ENCODE measurements at regions not wholly inside any gene's neighbourhood (a gene's known extent, or its start where the extent isn't known, plus 50 kb on each side); places are given as distances from the start of the nearest gene placed in this dataset.

DNA sequence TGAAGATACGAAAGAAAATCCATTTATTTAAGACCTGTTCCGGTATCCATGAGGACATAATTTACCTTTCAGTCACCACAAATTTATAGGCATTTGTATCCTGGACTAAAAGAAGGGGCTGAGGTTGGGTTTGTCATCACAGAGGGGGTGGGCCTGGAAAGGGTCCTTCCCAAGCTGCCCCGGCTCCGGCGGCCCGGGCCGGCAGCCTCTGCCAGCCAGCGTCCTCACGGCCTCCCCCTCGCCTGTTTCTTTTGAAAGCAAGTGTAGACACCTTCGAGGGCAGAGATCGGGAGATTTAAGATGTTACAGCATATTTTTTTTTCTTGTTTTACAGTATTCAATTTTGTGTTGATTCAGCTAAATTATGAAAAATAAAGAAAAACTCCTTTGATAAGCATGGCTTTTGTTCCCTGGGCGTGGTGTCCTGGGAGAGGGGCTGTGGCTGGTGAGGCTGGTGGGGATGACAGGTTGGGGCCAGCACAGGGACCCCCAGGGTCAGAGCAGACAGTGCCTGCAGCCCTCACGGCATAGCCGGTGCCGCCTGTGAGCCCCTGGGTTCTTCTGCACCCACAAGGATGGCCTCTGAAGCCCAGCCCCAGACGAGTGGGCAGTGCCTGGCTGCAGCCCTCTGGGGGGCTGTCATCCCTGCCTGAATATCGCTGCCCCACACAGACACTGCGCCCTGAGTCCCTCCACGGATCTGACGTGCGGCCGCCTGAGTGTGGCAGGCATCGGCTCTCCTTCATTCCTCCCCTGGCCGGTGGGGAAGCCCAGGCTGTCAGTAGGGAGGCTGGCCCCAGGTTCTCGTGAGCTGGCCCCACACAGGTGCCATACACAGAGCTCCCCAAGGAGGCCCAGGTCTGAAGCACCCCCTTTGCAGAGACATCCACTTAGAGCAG, 1075.9 kb downstream of the BRD1 start:
- DNase-seq (ENCODE audit: low spot score) (no peak), ATAC-seq (ENCODE audit: low read depth) (no peak)
- TF ChIP-seq, protein P1, sequence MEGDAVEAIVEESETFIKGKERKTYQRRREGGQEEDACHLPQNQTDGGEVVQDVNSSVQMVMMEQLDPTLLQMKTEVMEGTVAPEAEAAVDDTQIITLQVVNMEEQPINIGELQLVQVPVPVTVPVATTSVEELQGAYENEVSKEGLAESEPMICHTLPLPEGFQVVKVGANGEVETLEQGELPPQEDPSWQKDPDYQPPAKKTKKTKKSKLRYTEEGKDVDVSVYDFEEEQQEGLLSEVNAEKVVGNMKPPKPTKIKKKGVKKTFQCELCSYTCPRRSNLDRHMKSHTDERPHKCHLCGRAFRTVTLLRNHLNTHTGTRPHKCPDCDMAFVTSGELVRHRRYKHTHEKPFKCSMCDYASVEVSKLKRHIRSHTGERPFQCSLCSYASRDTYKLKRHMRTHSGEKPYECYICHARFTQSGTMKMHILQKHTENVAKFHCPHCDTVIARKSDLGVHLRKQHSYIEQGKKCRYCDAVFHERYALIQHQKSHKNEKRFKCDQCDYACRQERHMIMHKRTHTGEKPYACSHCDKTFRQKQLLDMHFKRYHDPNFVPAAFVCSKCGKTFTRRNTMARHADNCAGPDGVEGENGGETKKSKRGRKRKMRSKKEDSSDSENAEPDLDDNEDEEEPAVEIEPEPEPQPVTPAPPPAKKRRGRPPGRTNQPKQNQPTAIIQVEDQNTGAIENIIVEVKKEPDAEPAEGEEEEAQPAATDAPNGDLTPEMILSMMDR (IDR thresholded peaks at IDR 0.05; ENCODE audit: poor library complexity, severe bottlenecking): no peak
- H3K36me3 ChIP-seq (ENCODE audit: low read depth): no peaks in the 10 kb centered on the region
- no peak overlapping the region for H3K27ac ChIP-seq (ENCODE audit: poor library complexity, severe bottlenecking)
- no peaks in the 10 kb centered on the region for H3K4me1 ChIP-seq (ENCODE audit: insufficient read depth, poor library complexity, severe bottlenecking)
- no peak overlapping the region for H3K4me3 ChIP-seq (ENCODE audit: severe bottlenecking)
- H3K27me3 ChIP-seq (ENCODE audit: insufficient read depth, poor library complexity, severe bottlenecking): no peaks in the 10 kb centered on the region
- no peaks in the 10 kb centered on the region for H3K9me3 ChIP-seq (ENCODE audit: severe bottlenecking)

DNA sequence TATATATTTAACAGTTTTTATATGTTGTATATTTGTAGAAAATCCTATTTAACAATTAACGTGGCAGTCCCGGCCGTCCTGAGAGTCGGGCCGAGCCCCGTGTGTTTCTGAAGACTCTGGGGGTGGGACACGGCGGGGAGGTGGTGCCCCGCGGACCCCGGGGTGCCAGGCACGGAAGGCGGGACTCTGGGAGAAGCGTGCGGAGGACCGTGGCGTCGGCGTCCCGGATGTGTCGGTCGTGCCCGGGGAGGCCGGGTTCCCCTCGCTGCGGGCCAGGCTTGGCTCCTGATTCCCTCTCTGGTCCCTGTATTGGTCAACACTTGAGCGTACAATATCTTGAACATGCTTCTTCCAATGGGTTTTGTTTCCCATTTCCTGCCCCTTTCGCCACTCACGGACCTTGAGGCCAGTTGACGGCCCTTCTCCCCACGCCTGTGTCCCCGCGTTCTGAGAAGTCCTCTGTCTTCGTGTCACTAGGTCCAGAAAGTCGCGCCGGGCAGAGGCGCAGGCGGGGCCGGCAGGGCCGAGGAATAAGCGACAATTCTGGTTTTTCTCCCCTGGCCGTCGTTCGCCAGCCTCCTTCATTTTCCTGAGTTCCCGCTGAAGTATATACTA, 1076.7 kb downstream of the BRD1 start:
- H3K27me3 ChIP-seq (ENCODE audit: insufficient read depth, poor library complexity, severe bottlenecking): no peaks in the 10 kb centered on the region
- ATAC-seq (ENCODE audit: low read depth): no peak

DNA sequence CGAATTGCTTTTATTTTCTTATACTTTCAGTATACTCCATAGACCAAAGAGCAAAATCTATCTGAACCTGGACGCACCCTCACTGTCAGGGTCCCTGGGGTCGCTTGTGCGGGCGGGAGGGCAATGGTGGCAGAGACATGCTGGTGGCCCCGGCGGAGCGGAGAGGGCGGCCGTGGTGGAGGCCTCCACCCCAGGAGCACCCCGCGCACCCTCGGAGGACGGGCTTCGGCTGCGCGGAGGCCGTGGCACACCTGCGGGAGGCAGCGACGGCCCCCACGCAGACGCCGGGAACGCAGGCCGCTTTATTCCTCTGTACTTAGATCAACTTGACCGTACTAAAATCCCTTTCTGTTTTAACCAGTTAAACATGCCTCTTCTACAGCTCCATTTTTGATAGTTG, 1077.4 kb downstream of the BRD1 start:
- DNase-seq (ENCODE audit: low spot score) (no peak), ATAC-seq (ENCODE audit: low read depth) (no peak)
- TF ChIP-seq, protein P1 (IDR thresholded peaks at IDR 0.05; ENCODE audit: poor library complexity, severe bottlenecking): no peak

More for the DNA sequence above, 1076.7 kb downstream of the BRD1 start:
- Histone ChIP-seq H3K4me1 (ENCODE audit: insufficient read depth, poor library complexity, severe bottlenecking) (no peaks in the 10 kb centered on the region), H3K27ac (ENCODE audit: poor library complexity, severe bottlenecking) (no peak overlapping the region), H3K36me3 (ENCODE audit: low read depth) (no peaks in the 10 kb centered on the region), H3K4me3 (ENCODE audit: severe bottlenecking) (no peak overlapping the region), H3K9me3 (ENCODE audit: severe bottlenecking) (no peaks in the 10 kb centered on the region)
- no peak for DNase-seq (ENCODE audit: low spot score)
- TF ChIP-seq, protein P1 (IDR thresholded peaks at IDR 0.05; ENCODE audit: poor library complexity, severe bottlenecking): no peak

DNA sequence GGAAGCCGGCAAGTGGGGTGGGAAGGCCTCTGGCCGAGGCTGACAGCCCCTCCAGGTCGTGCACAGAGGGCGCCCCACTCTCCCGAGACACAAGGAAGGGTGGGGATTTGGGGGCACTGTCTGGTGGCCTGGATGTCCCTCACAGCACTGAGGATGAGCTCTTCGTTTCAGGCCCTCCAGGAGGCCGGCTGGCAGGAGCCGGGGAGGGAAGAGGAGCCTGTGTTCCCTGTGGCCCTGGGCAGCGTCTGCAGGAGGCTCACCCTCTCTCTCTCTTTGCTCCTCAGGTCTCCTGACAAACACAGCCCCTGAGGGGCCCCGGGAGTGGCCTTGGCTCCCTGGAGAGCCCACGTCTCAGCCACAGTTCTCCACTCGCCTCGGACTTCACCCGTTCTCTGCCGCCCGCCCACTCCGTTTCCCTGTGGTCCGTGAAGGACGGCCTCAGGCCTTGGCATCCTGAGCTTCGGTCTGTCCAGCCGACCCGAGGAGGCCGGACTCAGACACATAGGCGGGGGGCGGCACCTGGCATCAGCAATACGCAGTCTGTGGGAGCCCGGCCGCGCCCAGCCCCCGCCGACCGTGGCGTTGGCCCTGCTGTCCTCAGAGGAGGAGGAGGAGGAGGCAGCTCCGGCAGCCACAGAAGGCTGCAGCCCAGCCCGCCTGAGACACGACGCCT, 1078.0 kb downstream of the BRD1 start:
- TF ChIP-seq, protein P1 (IDR thresholded peaks at IDR 0.05; ENCODE audit: poor library complexity, severe bottlenecking): no peak
- Histone ChIP-seq H3K27ac (ENCODE audit: poor library complexity, severe bottlenecking) (no peak overlapping the region), H3K9me3 (ENCODE audit: severe bottlenecking) (no peaks in the 10 kb centered on the region), H3K4me3 (ENCODE audit: severe bottlenecking) (no peak overlapping the region), H3K36me3 (ENCODE audit: low read depth) (no peaks in the 10 kb centered on the region), H3K4me1 (ENCODE audit: insufficient read depth, poor library complexity, severe bottlenecking) (no peaks in the 10 kb centered on the region), H3K27me3 (ENCODE audit: insufficient read depth, poor library complexity, severe bottlenecking) (no peaks in the 10 kb centered on the region)
- no peak for ATAC-seq (ENCODE audit: low read depth)
- no peak for DNase-seq (ENCODE audit: low spot score)

More for the DNA sequence above, 1077.4 kb downstream of the BRD1 start:
- Histone ChIP-seq H3K9me3 (ENCODE audit: severe bottlenecking) (no peaks in the 10 kb centered on the region), H3K27ac (ENCODE audit: poor library complexity, severe bottlenecking) (no peak overlapping the region), H3K27me3 (ENCODE audit: insufficient read depth, poor library complexity, severe bottlenecking) (no peaks in the 10 kb centered on the region), H3K4me3 (ENCODE audit: severe bottlenecking) (no peak overlapping the region), H3K36me3 (ENCODE audit: low read depth) (no peaks in the 10 kb centered on the region), H3K4me1 (ENCODE audit: insufficient read depth, poor library complexity, severe bottlenecking) (no peaks in the 10 kb centered on the region)
